Thyroid gland (tissue), 4 donors: ENCODE measurements at regions not wholly inside any gene's neighbourhood (a gene's known extent, or its start where the extent isn't known, plus 50 kb on each side); places are given as distances from the start of the nearest gene placed in this dataset.

Source experiments
- DNase-seq, 2 donors: peaks; one replicate each; pipeline ENCODE4 v3.0.0-alpha.2; 2019
- H3K27ac ChIP-seq, 3 donors: fragments of 200-600 bp; sonication (generic); 1 replicate in 2 of 3; 2 replicates in 1 of 3; pipeline ENCODE4 v1.5.1; 2016 to 2019; ENCODE audit warnings: mild to moderate bottlenecking in 1 of 3, moderate library complexity in 1 of 3
- H3K27me3 ChIP-seq: fragments of 200-600 bp; sonication (generic); one replicate; pipeline ENCODE4 v1.5.1; 2019
- H3K36me3 ChIP-seq, 2 donors: fragments of 200-600 bp; sonication (generic); one replicate each; pipeline ENCODE4 v1.5.1; 2016 to 2019
- H3K4me1 ChIP-seq, 2 donors: fragments of 200-600 bp; sonication (generic); one replicate each; pipeline ENCODE4 v1.5.1; 2017 to 2019
- H3K4me3 ChIP-seq, 3 donors: fragments of 200-600 bp; sonication (generic); replicated peaks in 1 of 3; 1 replicate in 2 of 3; 2 replicates in 1 of 3; pipeline ENCODE4 v1.5.1; 2016; ENCODE audit warnings: mild to moderate bottlenecking in 1 of 3
- H3K9me3 ChIP-seq: fragments of 200-600 bp; sonication (generic); one replicate; pipeline ENCODE4 v1.5.1; 2017
- CTCF ChIP-seq, 6 experiments: fragments of 200-600 bp in 3 of 6; fragments of 450-650 bp in 3 of 6; sonication (generic) in 3 of 6; IDR thresholded peaks; one replicate each; pipeline ENCODE4 v1.5.1; 2016 to 2019; ENCODE audit warnings: antibody characterized with exemption in 6 of 6, mild to moderate bottlenecking in 2 of 6, inconsistent platforms in 1 of 6, moderate library complexity in 1 of 6
- POLR2A ChIP-seq, 2 donors: fragments of 450-650 bp; IDR thresholded peaks; one replicate each; pipeline ENCODE4 v1.6.1; 2017; ENCODE audit warnings: antibody characterized with exemption in 2 of 2, mild to moderate bottlenecking in 2 of 2, moderate library complexity in 1 of 2
- WGBS, 2 donors: methylation state at CpG; one replicate each; pipeline ENCODE4 v1.1.5; 2017; 5-methylcytosine and 5-hydroxymethylcytosine counted together
- intact Hi-C: fragments of 100-400 bp; cut with DNase I; formaldehyde crosslinking; loops from one replicate; pipeline ENCODE4 v1.15.1; 2023

GRCh38 chr2:150710041-150710440 lies 222.6 kb upstream of the RND3 start:
- intact Hi-C loops = no loop called here
- 78 to 83% methylated on average over 3 of the region's 3 CpGs for WGBS, 2 donors

GRCh38 chr2:150706561-150706960 lies 219.1 kb upstream of the RND3 start:
- no peaks in the 10 kb centered on the region for H3K4me1 ChIP-seq
- DNase-seq = no peak
- H3K27ac ChIP-seq = no peak overlapping the region
- TF ChIP-seq POLR2A (IDR thresholded peaks at IDR 0.05) = no peak
- no peak for TF ChIP-seq CTCF (IDR thresholded peaks at IDR 0.05)
- H3K9me3 ChIP-seq = no peaks in the 10 kb centered on the region
- H3K4me3 ChIP-seq = no peak overlapping the region
- H3K27me3 ChIP-seq = no peaks in the 10 kb centered on the region
- intact Hi-C loops = no loop called here
- 93 to 94% methylated on average over 2 of the region's 2 CpGs for WGBS, 2 donors
- H3K36me3 ChIP-seq = no peaks in the 10 kb centered on the region

More at GRCh38 chr2:150710041-150710440, 222.6 kb upstream of the RND3 start:
- Histone ChIP-seq H3K4me1 (no peaks in the 10 kb centered on the region), H3K27ac (no peak overlapping the region), H3K4me3 (no peak overlapping the region), H3K9me3 (no peaks in the 10 kb centered on the region), H3K36me3 (no peaks in the 10 kb centered on the region), H3K27me3 (no peaks in the 10 kb centered on the region)
- TF ChIP-seq POLR2A (IDR thresholded peaks at IDR 0.05) (no peak), CTCF (IDR thresholded peaks at IDR 0.05) (no peak)
- no peak for DNase-seq

DNA sequence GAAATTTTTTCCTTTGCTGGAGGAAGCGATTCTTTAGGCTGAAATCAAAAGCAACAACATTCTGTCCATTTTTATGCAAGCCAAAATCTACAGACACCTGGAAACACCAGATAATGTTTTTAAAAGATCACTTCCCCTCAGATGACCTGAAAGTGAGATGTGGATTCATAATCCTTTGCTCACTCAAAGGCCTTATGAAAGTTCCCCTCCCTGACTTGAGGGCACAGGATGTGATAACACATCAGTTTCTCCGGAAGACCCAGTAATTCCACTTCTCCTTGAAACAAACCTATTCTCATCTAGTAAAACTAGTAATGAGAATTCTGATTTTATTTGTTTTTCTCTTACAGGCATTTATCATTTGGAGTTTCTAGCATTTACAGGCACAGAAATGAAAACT lies 218.3 kb upstream of the RND3 start:
- Histone ChIP-seq H3K4me1 (no peaks in the 10 kb centered on the region), H3K36me3 (no peaks in the 10 kb centered on the region), H3K4me3 (no peak overlapping the region), H3K27ac (no peak overlapping the region), H3K9me3 (no peaks in the 10 kb centered on the region), H3K27me3 (no peaks in the 10 kb centered on the region)
- no peak for DNase-seq
- WGBS, 2 donors = 65 to 70% methylated on average over 2 of the region's 2 CpGs
- intact Hi-C loops = no loop called here
- no peak for TF ChIP-seq POLR2A (IDR thresholded peaks at IDR 0.05)
- TF ChIP-seq CTCF (IDR thresholded peaks at IDR 0.05) = no peak

GRCh38 chr2:150705357-150705756 lies 217.9 kb upstream of the RND3 start:
- DNase-seq = no peak
- Histone ChIP-seq H3K36me3 (no peaks in the 10 kb centered on the region), H3K9me3 (no peaks in the 10 kb centered on the region), H3K27ac (no peak overlapping the region), H3K4me1 (no peaks in the 10 kb centered on the region), H3K27me3 (no peaks in the 10 kb centered on the region), H3K4me3 (no peak overlapping the region)
- no peak for TF ChIP-seq CTCF (IDR thresholded peaks at IDR 0.05)
- TF ChIP-seq POLR2A (IDR thresholded peaks at IDR 0.05) = no peak
- intact Hi-C loops = no loop called here
- 74 to 77% methylated on average over 2 of the region's 2 CpGs for WGBS, 2 donors

- DNase-seq = no peak
- TF ChIP-seq CTCF (IDR thresholded peaks at IDR 0.05) (no peak), POLR2A (IDR thresholded peaks at IDR 0.05) (no peak)
- Histone ChIP-seq H3K4me1 (no peaks in the 10 kb centered on the region), H3K27ac (no peak overlapping the region), H3K9me3 (no peaks in the 10 kb centered on the region), H3K4me3 (no peak overlapping the region), H3K36me3 (no peaks in the 10 kb centered on the region), H3K27me3 (no peaks in the 10 kb centered on the region)
- intact Hi-C loops = no loop called here
- WGBS, 2 donors = 76 to 79% methylated on average over 2 of the region's 2 CpGs
Observed at GRCh38 chr2:150702791-150703190, 215.3 kb upstream of the RND3 start.
